ENCODE measurements at regions not wholly inside any gene's neighbourhood (a gene's known extent, or its start where the extent isn't known, plus 50 kb on each side); places are given as distances from the start of the nearest gene placed in this dataset.

DNA sequence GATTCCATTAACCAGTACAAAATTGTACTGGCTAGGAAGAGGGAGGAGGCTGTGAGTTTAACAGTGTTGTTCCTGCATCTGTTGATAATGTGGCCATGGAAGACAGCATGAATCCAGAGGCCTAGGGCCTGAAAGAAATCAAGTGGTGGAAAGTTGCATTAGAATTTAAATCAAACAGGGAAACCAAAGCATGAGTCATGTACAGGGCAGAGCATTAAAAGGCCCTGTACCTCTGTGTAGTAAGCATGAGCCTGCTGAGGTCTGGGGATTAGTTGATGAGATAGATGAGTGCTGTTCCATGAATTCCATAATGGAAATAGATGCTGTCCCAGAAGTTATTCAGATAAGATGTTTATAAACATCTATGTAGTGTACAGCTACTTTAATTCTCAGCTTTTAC is 58.3 kb downstream of the MID1IP1 start:
- TF ChIP-seq CTCF (IDR thresholded peaks at IDR 0.05; ENCODE audit: poor library complexity, severe bottlenecking) (no peak), POLR2AphosphoS5 (IDR thresholded peaks at IDR 0.05) (no peak), EZH2 (IDR thresholded peaks at IDR 0.05; ENCODE audit: borderline replicate concordance, insufficient read depth, low read length, poor library complexity, severe bottlenecking) (no peak)
